NT2/D1 (cell line): ENCODE measurements at regions not wholly inside any gene's neighbourhood (a gene's known extent, or its start where the extent isn't known, plus 50 kb on each side); places are given as distances from the start of the nearest gene placed in this dataset.

Source experiments
- SUZ12 ChIP-seq: IDR thresholded peaks from 2 replicates; pipeline ENCODE4 v1.6.1; 2011; ENCODE audit not compliant: insufficient read length, insufficient read depth; ENCODE audit errors: extremely low read depth
- YY1 ChIP-seq: IDR thresholded peaks from 2 replicates; pipeline ENCODE4 v1.6.1; 2011; ENCODE audit not compliant: insufficient read length, insufficient read depth

- TF ChIP-seq YY1 (no peak), SUZ12 (no peak)
Observed at GRCh38 chr12:125412506-125412905, 347.3 kb downstream of the AACS start.
